ENCODE measurements at regions not wholly inside any gene's neighbourhood (a gene's known extent, or its start where the extent isn't known, plus 50 kb on each side); places are given as distances from the start of the nearest gene placed in this dataset.
A peak's percentile ranks its signal among the peaks of the same experiment; 100 is the strongest.
"Not testable (repeated sequence)": the region's sequence is repeated elsewhere in the genome, so short reads cannot be mapped to it uniquely, and the experiment has no call there.

DNA sequence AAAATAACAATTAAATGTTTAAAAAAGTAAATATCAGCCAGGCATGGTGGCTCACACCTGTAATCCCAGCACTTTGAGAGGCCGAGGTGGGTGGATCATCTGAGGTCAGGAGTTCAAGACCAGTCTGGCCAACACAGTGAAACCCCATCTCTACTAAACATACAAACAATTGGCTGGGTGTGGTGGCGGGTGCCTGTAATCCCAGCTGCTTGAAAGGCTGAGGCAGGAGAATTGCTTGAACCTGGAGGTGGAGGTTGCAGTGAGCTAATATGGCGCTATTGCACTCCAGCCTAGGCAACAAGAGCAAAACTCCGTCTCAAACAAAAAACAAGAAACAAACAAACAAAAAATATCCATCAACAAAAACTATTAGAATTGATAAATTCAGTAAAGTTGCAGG, 77.5 kb downstream of the SNX5 start:
- Histone ChIP-seq H3K9me3 (replicated peaks) (peaks cover 31% of the 10 kb centered on the region), H3K4me1 (peaks cover 50% of the 10 kb centered on the region)
- not testable (repeated sequence) for H3K36me3 ChIP-seq; H3K27me3 ChIP-seq (ENCODE audit: low read depth); DNase-seq; H3K27ac ChIP-seq (replicated peaks); H3K4me3 ChIP-seq
- intact Hi-C loops (cut with micrococcal nuclease) = loop anchor here (10.0 kb wide), 2 partner anchors 216 to 356 kb away; partner anchors contain the start of gene BFSP1

DNA sequence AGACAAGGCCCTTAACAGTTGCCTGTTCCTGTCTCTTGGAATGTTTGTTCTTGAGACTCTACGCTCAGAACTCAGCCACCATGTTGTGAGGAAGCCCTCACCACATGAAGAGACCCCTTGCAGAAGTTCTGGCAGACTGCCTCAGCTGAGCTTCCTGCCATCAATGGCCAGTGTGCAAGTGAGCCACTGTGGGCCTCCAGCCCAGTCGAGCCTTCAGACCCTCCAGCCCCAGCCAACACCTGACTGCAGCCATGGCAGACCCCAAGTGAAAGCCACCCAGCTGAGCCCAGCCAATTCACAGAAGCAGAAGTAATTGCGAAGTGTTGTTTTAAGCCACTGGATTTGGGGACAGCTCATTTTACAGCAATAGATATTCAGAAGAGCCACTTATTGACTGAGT, 78.3 kb downstream of the SNX5 start:
- H3K36me3 ChIP-seq = no peaks in the 10 kb centered on the region
- H3K27ac ChIP-seq (replicated peaks) = no peak overlapping the region
- peaks cover 31% of the 10 kb centered on the region for H3K9me3 ChIP-seq (replicated peaks)
- no peaks in the 10 kb centered on the region for H3K27me3 ChIP-seq (ENCODE audit: low read depth)
- TF ChIP-seq, protein P1, sequence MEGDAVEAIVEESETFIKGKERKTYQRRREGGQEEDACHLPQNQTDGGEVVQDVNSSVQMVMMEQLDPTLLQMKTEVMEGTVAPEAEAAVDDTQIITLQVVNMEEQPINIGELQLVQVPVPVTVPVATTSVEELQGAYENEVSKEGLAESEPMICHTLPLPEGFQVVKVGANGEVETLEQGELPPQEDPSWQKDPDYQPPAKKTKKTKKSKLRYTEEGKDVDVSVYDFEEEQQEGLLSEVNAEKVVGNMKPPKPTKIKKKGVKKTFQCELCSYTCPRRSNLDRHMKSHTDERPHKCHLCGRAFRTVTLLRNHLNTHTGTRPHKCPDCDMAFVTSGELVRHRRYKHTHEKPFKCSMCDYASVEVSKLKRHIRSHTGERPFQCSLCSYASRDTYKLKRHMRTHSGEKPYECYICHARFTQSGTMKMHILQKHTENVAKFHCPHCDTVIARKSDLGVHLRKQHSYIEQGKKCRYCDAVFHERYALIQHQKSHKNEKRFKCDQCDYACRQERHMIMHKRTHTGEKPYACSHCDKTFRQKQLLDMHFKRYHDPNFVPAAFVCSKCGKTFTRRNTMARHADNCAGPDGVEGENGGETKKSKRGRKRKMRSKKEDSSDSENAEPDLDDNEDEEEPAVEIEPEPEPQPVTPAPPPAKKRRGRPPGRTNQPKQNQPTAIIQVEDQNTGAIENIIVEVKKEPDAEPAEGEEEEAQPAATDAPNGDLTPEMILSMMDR (IDR thresholded peaks at IDR 0.05; ENCODE audit: borderline replicate concordance) = no peak
- no peak overlapping the region for H3K4me3 ChIP-seq
- H3K4me1 ChIP-seq = peaks cover 50% of the 10 kb centered on the region
- intact Hi-C loops (cut with micrococcal nuclease) = loop anchor here (10.0 kb wide), 2 partner anchors 216 to 356 kb away; partner anchors contain the start of gene BFSP1
- DNase-seq = no peak

DNA sequence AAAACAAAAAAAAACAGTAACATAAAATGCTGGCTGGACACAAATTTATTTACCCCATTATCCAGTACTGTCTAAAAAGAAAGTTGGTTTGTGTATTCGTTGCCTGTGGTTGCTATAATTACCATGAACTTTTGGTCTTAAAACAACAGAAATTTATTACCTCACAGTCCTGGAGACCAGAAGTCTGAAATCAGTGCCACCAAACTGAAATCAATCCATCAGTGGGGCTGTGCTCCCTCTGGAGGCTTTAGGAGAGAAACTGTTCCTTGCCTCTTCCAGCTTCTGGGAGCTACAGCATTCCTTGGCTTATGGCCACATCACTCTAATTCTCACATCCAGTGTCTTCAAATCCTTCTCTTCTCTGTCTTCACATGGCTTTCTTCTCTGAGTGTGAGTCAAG, 79.4 kb downstream of the SNX5 start:
- H3K9me3 ChIP-seq (replicated peaks) = peaks cover 31% of the 10 kb centered on the region
- no peak overlapping the region for H3K4me3 ChIP-seq
- DNase-seq = no peak
- no peak overlapping the region for H3K27ac ChIP-seq (replicated peaks)
- no peaks in the 10 kb centered on the region for H3K27me3 ChIP-seq (ENCODE audit: low read depth)
- peaks cover 49% of the 10 kb centered on the region for H3K4me1 ChIP-seq
- intact Hi-C loops (cut with micrococcal nuclease) = no loop called here
- no peaks in the 10 kb centered on the region for H3K36me3 ChIP-seq
- TF ChIP-seq, protein P1 (IDR thresholded peaks at IDR 0.05; ENCODE audit: borderline replicate concordance) = no peak

DNA sequence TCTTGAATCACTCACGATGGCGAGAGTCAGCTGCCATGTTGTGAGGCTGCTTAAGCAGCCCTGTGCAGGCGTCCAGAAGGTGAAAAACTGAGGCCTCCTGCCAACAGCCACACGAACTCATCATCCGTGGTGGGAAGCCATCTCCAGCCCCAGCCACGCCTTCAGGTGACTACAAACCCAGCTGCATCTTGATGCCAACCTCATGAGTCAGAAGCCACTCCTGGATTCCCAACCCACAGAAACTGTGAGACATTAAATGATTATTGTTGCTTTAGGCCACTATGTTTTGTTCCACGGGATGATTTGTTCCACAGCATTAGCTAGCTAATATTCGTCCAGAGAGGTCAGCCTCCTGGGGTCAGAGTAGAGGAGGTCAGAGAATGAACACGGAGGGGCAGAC, 80.5 kb downstream of the SNX5 start:
- Histone ChIP-seq H3K27ac (replicated peaks) (no peak overlapping the region), H3K36me3 (no peaks in the 10 kb centered on the region), H3K4me3 (no peak overlapping the region), H3K27me3 (ENCODE audit: low read depth) (no peaks in the 10 kb centered on the region), H3K4me1 (peaks cover 42% of the 10 kb centered on the region), H3K9me3 (replicated peaks) (peaks cover 31% of the 10 kb centered on the region)
- DNase-seq = no peak
- TF ChIP-seq, protein P1 (IDR thresholded peaks at IDR 0.05; ENCODE audit: borderline replicate concordance) = no peak
- intact Hi-C loops (cut with micrococcal nuclease) = no loop called here

DNA sequence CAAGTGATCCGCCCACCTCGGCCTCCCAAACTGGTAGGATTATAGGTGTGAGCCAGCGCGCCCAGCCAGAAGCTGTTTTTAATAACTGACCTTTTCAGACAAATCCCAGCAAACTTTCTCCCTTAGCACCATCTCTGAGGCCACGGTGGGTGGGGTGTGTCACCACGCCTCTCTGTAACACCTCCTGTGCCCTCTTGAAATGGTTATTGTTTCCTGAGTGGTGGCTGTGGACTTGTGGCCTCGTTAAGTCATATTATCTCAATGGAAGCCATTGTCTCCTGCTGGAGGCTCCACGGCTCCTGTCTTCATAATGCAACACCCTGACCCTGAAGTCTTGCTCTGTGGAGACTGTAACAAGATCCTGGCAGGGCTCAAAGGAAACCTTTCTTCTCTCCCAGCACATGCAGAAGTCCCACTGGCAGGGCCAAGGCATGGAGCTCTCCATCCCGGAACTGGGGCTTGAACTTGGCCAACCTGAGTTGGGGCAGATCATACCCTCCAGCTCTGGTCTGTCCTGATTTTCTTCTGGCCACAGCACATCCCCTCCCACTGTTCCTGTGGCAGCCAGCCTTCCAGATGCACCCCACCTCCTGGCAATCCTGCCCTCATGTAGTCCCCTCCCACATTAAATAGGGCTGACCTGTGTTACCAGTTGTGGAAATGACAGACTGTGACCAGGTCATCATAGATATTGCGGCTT, 81.1 kb downstream of the SNX5 start:
- intact Hi-C loops (cut with micrococcal nuclease) = no loop called here
- no peaks in the 10 kb centered on the region for H3K27me3 ChIP-seq (ENCODE audit: low read depth)
- H3K9me3 ChIP-seq (replicated peaks) = peaks cover 26% of the 10 kb centered on the region
- no peak overlapping the region for H3K4me3 ChIP-seq
- H3K36me3 ChIP-seq = no peaks in the 10 kb centered on the region
- H3K27ac ChIP-seq (replicated peaks) = no peak overlapping the region
- H3K4me1 ChIP-seq = peaks cover 36% of the 10 kb centered on the region
- TF ChIP-seq, protein P1 (IDR thresholded peaks at IDR 0.05; ENCODE audit: borderline replicate concordance) = no peak
- DNase-seq = no peak

DNA sequence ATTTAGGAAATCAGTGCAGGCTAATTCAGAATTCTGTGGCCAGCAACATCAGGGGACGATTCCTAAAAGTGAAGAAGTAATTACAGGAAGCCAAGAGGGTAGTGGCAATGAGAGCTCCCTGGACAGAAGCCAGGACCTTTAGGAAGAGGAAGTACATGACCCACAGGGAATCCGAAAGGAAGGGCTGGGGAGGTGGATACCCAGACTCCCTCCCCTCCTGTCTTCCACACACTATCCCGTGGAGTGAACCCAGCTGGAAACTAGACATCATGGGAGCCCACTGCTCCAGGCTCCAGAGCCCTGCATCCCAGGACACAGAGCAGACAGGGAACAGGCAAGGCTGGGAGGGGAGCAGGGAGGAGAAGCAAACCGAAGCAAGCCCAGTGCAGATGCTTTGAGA, 83.0 kb downstream of the SNX5 start:
- DNase-seq = no peak
- Histone ChIP-seq H3K36me3 (no peaks in the 10 kb centered on the region), H3K9me3 (replicated peaks) (peaks cover 16% of the 10 kb centered on the region), H3K27ac (replicated peaks) (peak overlapping the region; percentile 13), H3K4me1 (peaks cover 30% of the 10 kb centered on the region), H3K27me3 (ENCODE audit: low read depth) (no peaks in the 10 kb centered on the region), H3K4me3 (no peak overlapping the region)
- TF ChIP-seq, protein P1 (IDR thresholded peaks at IDR 0.05; ENCODE audit: borderline replicate concordance) = no peak
- intact Hi-C loops (cut with micrococcal nuclease) = no loop called here

Data from left ventricle myocardium inferior (tissue), 1 donor.